RWPE2 (cell line): ENCODE measurements at regions not wholly inside any gene's neighbourhood (a gene's known extent, or its start where the extent isn't known, plus 50 kb on each side); places are given as distances from the start of the nearest gene placed in this dataset.
A peak's percentile ranks its signal among the peaks of the same experiment; 100 is the strongest.

ENCODE experiments used
- ATAC-seq: fragments of 200-7000 bp; cut with Tn5 transposase; 3 replicates; pipeline ENCODE4 v1.9.1; 2021; ENCODE audit warnings: low read depth
- DNase-seq: peaks from one replicate; pipeline ENCODE4 v3.0.0-alpha.2; 2020; ENCODE audit warnings: low spot score
- H3K27ac ChIP-seq: fragments of 450-650 bp; 2 replicates; pipeline ENCODE4 v1.5.1; 2017; ENCODE audit warnings: mild to moderate bottlenecking; ENCODE audit not compliant: poor library complexity, severe bottlenecking
- H3K27me3 ChIP-seq: fragments of 250-450 bp; sonication (Bioruptor Pico); 2 replicates; pipeline ENCODE4 v1.5.1; 2021; ENCODE audit warnings: mild to moderate bottlenecking, moderate library complexity; ENCODE audit not compliant: insufficient read depth, poor library complexity, severe bottlenecking
- H3K36me3 ChIP-seq: fragments of 250-450 bp; sonication (Bioruptor Pico); 2 replicates; pipeline ENCODE4 v1.5.1; 2020; ENCODE audit warnings: low read depth, mild to moderate bottlenecking, moderate library complexity
- H3K4me1 ChIP-seq: fragments of 250-450 bp; sonication (Bioruptor Pico); 2 replicates; pipeline ENCODE4 v1.5.1; 2021; ENCODE audit warnings: mild to moderate bottlenecking, moderate library complexity; ENCODE audit not compliant: insufficient read depth, poor library complexity, severe bottlenecking
- H3K4me3 ChIP-seq: fragments of 250-450 bp; sonication (Bioruptor Pico); 2 replicates; pipeline ENCODE4 v1.5.1; 2021; ENCODE audit warnings: mild to moderate bottlenecking, moderate library complexity; ENCODE audit not compliant: severe bottlenecking
- H3K9me3 ChIP-seq: fragments of 250-450 bp; sonication (Bioruptor Pico); 2 replicates; pipeline ENCODE4 v1.5.1; 2021; ENCODE audit warnings: mild to moderate bottlenecking, moderate library complexity; ENCODE audit not compliant: severe bottlenecking
- TF ChIP-seq, protein P1 (sequence below): fragments of 450-650 bp; IDR thresholded peaks from one replicate; pipeline ENCODE4 v1.5.1; 2017; ENCODE audit warnings: mild to moderate bottlenecking, moderate library complexity; ENCODE audit not compliant: poor library complexity, severe bottlenecking

DNA sequence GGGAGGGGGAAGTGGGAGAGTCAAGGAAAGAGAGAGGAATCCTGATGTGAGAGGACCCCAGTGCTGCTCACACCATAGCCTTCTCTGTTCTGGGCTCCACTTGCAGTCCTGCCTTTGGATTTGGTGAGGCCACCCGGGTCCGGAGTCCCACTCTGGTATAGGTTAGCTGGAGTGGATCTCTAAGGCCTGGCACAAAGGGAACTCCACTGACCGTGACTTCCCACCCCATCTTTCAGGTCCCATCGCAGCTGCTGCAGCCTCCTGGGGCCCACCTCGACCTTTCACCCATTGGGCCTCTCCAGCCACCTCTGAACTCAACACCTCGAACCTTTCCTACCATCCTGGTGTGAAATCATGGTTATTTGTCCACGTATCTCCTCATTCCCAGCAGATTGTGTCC, 324.4 kb downstream of the MATN1 start:
- H3K9me3 ChIP-seq, result no peaks in the 10 kb centered on the region
- TF ChIP-seq, protein P1, sequence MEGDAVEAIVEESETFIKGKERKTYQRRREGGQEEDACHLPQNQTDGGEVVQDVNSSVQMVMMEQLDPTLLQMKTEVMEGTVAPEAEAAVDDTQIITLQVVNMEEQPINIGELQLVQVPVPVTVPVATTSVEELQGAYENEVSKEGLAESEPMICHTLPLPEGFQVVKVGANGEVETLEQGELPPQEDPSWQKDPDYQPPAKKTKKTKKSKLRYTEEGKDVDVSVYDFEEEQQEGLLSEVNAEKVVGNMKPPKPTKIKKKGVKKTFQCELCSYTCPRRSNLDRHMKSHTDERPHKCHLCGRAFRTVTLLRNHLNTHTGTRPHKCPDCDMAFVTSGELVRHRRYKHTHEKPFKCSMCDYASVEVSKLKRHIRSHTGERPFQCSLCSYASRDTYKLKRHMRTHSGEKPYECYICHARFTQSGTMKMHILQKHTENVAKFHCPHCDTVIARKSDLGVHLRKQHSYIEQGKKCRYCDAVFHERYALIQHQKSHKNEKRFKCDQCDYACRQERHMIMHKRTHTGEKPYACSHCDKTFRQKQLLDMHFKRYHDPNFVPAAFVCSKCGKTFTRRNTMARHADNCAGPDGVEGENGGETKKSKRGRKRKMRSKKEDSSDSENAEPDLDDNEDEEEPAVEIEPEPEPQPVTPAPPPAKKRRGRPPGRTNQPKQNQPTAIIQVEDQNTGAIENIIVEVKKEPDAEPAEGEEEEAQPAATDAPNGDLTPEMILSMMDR, result no peak

DNA sequence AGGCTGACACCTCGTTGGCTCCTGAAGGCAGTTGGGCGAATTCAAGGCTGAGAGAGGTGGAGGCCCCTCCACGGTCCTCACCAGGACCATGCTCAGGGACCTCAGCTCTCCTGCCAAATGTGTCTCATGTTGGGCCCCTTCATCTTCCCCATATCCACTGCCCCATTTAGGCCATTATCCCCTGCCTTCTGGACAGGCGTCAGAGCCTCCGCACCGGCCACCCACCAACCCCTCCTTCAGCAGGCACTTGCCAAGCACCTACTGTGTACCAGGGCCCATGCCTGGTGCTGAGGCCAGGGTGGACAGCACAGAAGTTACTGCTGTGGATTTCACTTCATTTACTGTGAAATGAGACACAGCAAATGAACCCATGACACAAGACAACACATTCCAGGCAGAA, 325.8 kb downstream of the MATN1 start:
- peaks cover 9% of the 10 kb centered on the region for H3K27me3 ChIP-seq
- ATAC-seq (no peak), DNase-seq (peak; percentile 28)
- H3K4me1 ChIP-seq, result no peaks in the 10 kb centered on the region
- H3K36me3 ChIP-seq, result no peaks in the 10 kb centered on the region
- no peak overlapping the region for H3K4me3 ChIP-seq
- TF ChIP-seq, protein P1, result no peak
- no peak overlapping the region for H3K27ac ChIP-seq
- H3K9me3 ChIP-seq, result peaks cover 2% of the 10 kb centered on the region

More for the DNA sequence above, 324.4 kb downstream of the MATN1 start:
- ATAC-seq (no peak), DNase-seq (peak; percentile 24)
- Histone ChIP-seq H3K36me3 (no peaks in the 10 kb centered on the region), H3K27ac (no peak overlapping the region), H3K4me3 (no peak overlapping the region), H3K27me3 (peaks cover under 1% of the 10 kb centered on the region), H3K4me1 (no peaks in the 10 kb centered on the region)

DNA sequence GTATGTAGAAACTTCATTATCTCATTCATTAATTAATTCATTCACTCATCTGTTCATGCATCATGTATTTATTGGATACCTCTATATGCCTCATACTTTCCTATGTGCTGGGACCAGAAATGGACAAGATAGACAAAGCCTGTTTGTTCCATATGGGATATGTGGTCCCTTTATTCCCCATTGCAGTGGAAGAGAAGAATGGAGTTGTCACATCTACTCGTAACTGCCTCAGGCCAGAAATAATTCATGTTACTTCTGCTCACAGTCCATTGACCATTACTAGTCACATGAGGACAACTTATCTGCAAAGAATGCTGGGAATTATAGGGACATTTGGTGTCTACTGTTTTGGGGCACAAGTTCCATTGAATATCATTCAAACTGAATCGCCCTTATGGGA, 327.8 kb downstream of the MATN1 start:
- H3K4me3 ChIP-seq, result no peak overlapping the region
- H3K9me3 ChIP-seq, result peaks cover 5% of the 10 kb centered on the region
- H3K27ac ChIP-seq, result no peak overlapping the region
- no peaks in the 10 kb centered on the region for H3K4me1 ChIP-seq
- peaks cover 20% of the 10 kb centered on the region for H3K27me3 ChIP-seq
- H3K36me3 ChIP-seq, result no peaks in the 10 kb centered on the region
- TF ChIP-seq, protein P1, result no peak
- DNase-seq, result no peak
- no peak for ATAC-seq

DNA sequence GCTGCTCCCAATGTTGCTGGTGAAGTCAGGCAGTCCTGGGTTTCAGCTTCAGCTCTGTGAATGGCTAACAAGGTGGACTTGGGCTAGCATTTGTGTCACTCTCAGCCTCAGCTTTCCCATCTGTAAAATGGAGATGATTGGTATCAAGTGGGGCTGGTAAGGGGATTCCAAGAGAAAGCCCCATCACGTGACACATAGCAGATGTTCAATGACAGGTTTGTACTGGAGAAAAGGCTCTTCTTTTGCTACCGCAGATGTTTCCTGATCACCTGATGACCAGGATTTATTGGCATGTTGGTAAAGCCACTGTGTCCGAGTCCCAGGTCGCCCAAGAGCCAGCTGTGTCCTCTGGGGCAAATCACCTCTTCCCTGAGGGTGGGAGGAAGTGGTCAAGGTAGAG, 335.0 kb downstream of the MATN1 start:
- TF ChIP-seq, protein P1, result no peak
- ATAC-seq (no peak), DNase-seq (no peak)
- Histone ChIP-seq H3K27ac (no peak overlapping the region), H3K36me3 (no peaks in the 10 kb centered on the region), H3K9me3 (peaks cover 5% of the 10 kb centered on the region), H3K27me3 (peaks cover 13% of the 10 kb centered on the region), H3K4me3 (no peak overlapping the region), H3K4me1 (no peaks in the 10 kb centered on the region)

DNA sequence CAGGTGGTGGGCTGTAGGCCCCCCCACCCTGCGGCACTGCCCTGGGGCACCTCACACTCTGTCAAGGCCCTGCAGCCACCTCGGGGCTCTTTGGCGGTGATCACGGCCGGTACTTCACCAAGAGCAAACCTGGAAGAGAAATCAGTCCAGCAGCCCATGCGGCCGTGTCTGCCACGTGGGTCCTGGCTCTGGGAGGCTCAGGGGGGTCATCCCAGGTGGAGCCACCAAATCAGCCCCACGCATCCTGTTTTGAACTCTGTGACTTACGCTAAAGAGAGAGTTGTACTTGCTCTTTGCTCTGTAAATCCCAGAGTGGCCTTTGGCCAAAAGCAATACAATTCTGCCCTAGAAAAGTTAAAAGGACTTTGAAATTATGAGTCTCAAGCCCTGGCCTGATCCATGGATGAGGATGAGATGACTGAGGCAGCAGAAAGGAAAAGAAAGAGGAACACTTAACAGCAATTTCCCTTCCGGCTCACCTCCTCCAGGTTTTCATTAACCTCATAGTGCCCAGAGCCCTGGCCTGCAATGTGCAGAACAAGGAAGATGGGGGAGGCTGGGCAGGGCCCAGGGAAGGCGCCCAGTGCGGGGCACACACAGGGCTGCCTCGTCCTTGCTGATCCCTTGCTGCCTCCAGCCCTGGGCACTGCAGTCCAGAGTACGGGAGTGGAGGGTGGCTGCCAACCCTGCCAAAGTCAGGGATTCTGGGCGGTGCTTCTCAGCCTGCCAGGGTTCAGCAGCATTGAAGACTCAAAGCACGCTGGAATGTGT, 337.0 kb downstream of the MATN1 start:
- Histone ChIP-seq H3K4me1 (no peaks in the 10 kb centered on the region), H3K9me3 (no peaks in the 10 kb centered on the region), H3K27ac (no peak overlapping the region), H3K36me3 (no peaks in the 10 kb centered on the region), H3K4me3 (no peak overlapping the region), H3K27me3 (peaks cover 5% of the 10 kb centered on the region)
- TF ChIP-seq, protein P1, result no peak
- DNase-seq (no peak), ATAC-seq (no peak)
